ENCODE measurements at regions not wholly inside any gene's neighbourhood (a gene's known extent, or its start where the extent isn't known, plus 50 kb on each side); places are given as distances from the start of the nearest gene placed in this dataset.

DNA sequence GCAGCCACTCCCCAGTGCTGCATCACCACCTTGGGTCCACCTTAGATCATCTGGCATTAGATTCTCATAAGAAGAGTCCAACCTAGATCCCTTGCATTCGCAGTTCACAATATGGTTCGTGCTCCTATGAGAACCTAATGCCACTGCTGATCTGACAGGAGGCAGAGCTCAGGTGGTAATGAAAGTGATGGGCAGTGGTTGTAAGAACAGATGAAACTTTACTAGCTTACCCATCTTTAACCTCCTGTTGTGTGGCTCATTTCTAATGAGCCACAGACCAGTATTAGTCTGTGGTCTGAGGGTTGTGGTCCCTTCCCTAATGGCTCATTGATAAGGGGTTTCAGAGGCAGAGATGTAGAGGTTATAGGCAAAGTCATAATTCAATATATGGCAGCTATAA is 615.9 kb upstream of the MIS18BP1 start:
- TF ChIP-seq MAZ (IDR thresholded peaks at IDR 0.05; ENCODE audit: borderline replicate concordance, low read depth, low read length): no peak
- TF ChIP-seq POLR2A (IDR thresholded peaks at IDR 0.05; ENCODE audit: low read depth, low read length): no peak
- TF ChIP-seq RCOR1 (IDR thresholded peaks at IDR 0.05; ENCODE audit: insufficient replicate concordance, low read length): no peak
- TF ChIP-seq, protein P1, sequence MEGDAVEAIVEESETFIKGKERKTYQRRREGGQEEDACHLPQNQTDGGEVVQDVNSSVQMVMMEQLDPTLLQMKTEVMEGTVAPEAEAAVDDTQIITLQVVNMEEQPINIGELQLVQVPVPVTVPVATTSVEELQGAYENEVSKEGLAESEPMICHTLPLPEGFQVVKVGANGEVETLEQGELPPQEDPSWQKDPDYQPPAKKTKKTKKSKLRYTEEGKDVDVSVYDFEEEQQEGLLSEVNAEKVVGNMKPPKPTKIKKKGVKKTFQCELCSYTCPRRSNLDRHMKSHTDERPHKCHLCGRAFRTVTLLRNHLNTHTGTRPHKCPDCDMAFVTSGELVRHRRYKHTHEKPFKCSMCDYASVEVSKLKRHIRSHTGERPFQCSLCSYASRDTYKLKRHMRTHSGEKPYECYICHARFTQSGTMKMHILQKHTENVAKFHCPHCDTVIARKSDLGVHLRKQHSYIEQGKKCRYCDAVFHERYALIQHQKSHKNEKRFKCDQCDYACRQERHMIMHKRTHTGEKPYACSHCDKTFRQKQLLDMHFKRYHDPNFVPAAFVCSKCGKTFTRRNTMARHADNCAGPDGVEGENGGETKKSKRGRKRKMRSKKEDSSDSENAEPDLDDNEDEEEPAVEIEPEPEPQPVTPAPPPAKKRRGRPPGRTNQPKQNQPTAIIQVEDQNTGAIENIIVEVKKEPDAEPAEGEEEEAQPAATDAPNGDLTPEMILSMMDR (conservative IDR thresholded peaks at IDR 0.05; ENCODE audit: low read depth, low read length): no peak
- TF ChIP-seq, protein P2, sequence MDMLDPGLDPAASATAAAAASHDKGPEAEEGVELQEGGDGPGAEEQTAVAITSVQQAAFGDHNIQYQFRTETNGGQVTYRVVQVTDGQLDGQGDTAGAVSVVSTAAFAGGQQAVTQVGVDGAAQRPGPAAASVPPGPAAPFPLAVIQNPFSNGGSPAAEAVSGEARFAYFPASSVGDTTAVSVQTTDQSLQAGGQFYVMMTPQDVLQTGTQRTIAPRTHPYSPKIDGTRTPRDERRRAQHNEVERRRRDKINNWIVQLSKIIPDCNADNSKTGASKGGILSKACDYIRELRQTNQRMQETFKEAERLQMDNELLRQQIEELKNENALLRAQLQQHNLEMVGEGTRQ (IDR thresholded peaks at IDR 0.05; ENCODE audit: low read depth, low read length): no peak
- no peak for TF ChIP-seq RAD21 (IDR thresholded peaks at IDR 0.05; ENCODE audit: low read length)
